ENCODE measurements at regions not wholly inside any gene's neighbourhood (a gene's known extent, or its start where the extent isn't known, plus 50 kb on each side); places are given as distances from the start of the nearest gene placed in this dataset.

- H3K27me3 ChIP-seq (ENCODE audit: insufficient read depth, poor library complexity, severe bottlenecking), result no peaks in the 10 kb centered on the region
- no peak for DNase-seq (ENCODE audit: low spot score)
- no peaks in the 10 kb centered on the region for H3K9me3 ChIP-seq (ENCODE audit: severe bottlenecking)
- H3K4me3 ChIP-seq (ENCODE audit: severe bottlenecking), result no peak overlapping the region
- no peaks in the 10 kb centered on the region for H3K4me1 ChIP-seq (ENCODE audit: insufficient read depth, poor library complexity, severe bottlenecking)
- ATAC-seq (ENCODE audit: low read depth), result no peak
- no peak overlapping the region for H3K27ac ChIP-seq (ENCODE audit: poor library complexity, severe bottlenecking)
- no peak for TF ChIP-seq CTCF (IDR thresholded peaks at IDR 0.05; ENCODE audit: poor library complexity, severe bottlenecking)
- no peaks in the 10 kb centered on the region for H3K36me3 ChIP-seq (ENCODE audit: low read depth)
These were observed 519.3 kb upstream of the CADM2 start for GRCh38 chr3:84439476-84439875.

- Histone ChIP-seq H3K27ac (ENCODE audit: poor library complexity, severe bottlenecking) (no peak overlapping the region), H3K27me3 (ENCODE audit: insufficient read depth, poor library complexity, severe bottlenecking) (no peaks in the 10 kb centered on the region), H3K4me1 (ENCODE audit: insufficient read depth, poor library complexity, severe bottlenecking) (no peaks in the 10 kb centered on the region), H3K36me3 (ENCODE audit: low read depth) (no peaks in the 10 kb centered on the region), H3K9me3 (ENCODE audit: severe bottlenecking) (no peaks in the 10 kb centered on the region), H3K4me3 (ENCODE audit: severe bottlenecking) (no peak overlapping the region)
- no peak for DNase-seq (ENCODE audit: low spot score)
- no peak for ATAC-seq (ENCODE audit: low read depth)
- no peak for TF ChIP-seq CTCF (IDR thresholded peaks at IDR 0.05; ENCODE audit: poor library complexity, severe bottlenecking)
These were observed 518.5 kb upstream of the CADM2 start for GRCh38 chr3:84440291-84440690.

DNA sequence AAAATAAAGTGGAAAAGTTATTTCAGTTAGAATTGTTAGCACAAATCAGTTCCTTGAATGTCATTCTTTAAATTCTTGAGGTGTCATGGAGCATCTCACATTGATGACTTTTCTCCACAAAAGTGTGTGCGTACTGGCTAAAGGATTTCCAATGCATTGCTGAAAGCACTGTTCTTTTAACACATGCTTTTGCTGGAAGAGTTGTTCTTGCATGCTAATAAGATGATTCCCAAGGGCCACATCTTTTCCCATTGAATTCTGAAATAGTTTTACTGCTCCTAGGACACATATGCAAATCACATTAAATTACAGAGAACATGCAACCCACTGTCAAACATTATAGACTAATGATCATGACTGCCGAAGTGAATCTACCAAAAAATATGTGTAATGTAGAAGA, 516.3 kb upstream of the CADM2 start:
- no peaks in the 10 kb centered on the region for H3K36me3 ChIP-seq (ENCODE audit: low read depth)
- H3K27ac ChIP-seq (ENCODE audit: poor library complexity, severe bottlenecking), result no peak overlapping the region
- H3K4me1 ChIP-seq (ENCODE audit: insufficient read depth, poor library complexity, severe bottlenecking), result no peaks in the 10 kb centered on the region
- ATAC-seq (ENCODE audit: low read depth), result no peak
- DNase-seq (ENCODE audit: low spot score), result no peak
- TF ChIP-seq CTCF (IDR thresholded peaks at IDR 0.05; ENCODE audit: poor library complexity, severe bottlenecking), result no peak
- no peak overlapping the region for H3K4me3 ChIP-seq (ENCODE audit: severe bottlenecking)
- H3K27me3 ChIP-seq (ENCODE audit: insufficient read depth, poor library complexity, severe bottlenecking), result peaks cover 2% of the 10 kb centered on the region
- no peaks in the 10 kb centered on the region for H3K9me3 ChIP-seq (ENCODE audit: severe bottlenecking)

DNA sequence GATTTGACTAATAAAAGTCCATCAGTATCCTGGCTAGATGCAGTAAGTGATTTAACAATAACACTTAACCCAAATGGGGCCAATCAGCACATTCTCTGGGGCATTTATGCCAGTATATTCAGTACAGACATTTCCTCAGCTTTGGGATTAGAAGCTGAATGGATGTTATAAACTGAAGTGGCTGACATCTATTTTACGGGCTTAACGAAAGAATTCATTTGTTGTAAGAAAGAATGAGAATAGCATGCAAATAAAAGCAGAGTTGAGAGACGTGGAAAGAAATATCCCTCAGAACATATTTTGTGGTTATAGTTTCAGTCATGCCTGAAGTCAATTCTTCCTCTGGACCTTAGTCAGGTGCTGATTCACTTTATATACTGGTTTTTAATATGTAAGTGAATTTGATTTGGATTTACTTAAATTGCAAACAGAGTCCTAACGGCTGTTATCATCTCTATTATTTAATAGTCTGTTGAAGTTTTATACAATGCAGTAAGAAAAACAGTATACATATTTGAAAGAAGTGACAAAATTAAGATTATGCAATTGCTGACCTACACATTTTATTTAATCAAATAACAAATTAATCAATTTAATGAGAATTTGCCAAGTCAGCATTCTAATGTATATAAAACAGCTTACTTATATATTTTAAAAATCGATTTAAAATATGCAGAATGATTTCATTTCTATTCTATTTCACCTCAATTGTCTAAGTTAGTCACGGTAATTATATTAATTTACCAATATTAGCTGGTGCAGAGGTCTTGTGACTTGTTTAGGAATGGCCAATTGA, 513.9 kb upstream of the CADM2 start:
- ATAC-seq (ENCODE audit: low read depth), result no peak
- Histone ChIP-seq H3K9me3 (ENCODE audit: severe bottlenecking) (no peaks in the 10 kb centered on the region), H3K4me1 (ENCODE audit: insufficient read depth, poor library complexity, severe bottlenecking) (no peaks in the 10 kb centered on the region), H3K36me3 (ENCODE audit: low read depth) (no peaks in the 10 kb centered on the region), H3K4me3 (ENCODE audit: severe bottlenecking) (no peak overlapping the region), H3K27me3 (ENCODE audit: insufficient read depth, poor library complexity, severe bottlenecking) (peaks cover 2% of the 10 kb centered on the region), H3K27ac (ENCODE audit: poor library complexity, severe bottlenecking) (no peak overlapping the region)
- no peak for DNase-seq (ENCODE audit: low spot score)
- no peak for TF ChIP-seq CTCF (IDR thresholded peaks at IDR 0.05; ENCODE audit: poor library complexity, severe bottlenecking)

GRCh38 chr3:84487296-84487695, 471.5 kb upstream of the CADM2 start:
- DNase-seq (ENCODE audit: low spot score), result no peak
- ATAC-seq (ENCODE audit: low read depth), result no peak
- no peak for TF ChIP-seq CTCF (IDR thresholded peaks at IDR 0.05; ENCODE audit: poor library complexity, severe bottlenecking)
- Histone ChIP-seq H3K27ac (ENCODE audit: poor library complexity, severe bottlenecking) (no peak overlapping the region), H3K4me1 (ENCODE audit: insufficient read depth, poor library complexity, severe bottlenecking) (no peaks in the 10 kb centered on the region), H3K36me3 (ENCODE audit: low read depth) (no peaks in the 10 kb centered on the region), H3K27me3 (ENCODE audit: insufficient read depth, poor library complexity, severe bottlenecking) (no peaks in the 10 kb centered on the region), H3K9me3 (ENCODE audit: severe bottlenecking) (no peaks in the 10 kb centered on the region), H3K4me3 (ENCODE audit: severe bottlenecking) (no peak overlapping the region)

All from RWPE2 (cell line).